Body of pancreas (tissue), 4 donors: ENCODE measurements at regions not wholly inside any gene's neighbourhood (a gene's known extent, or its start where the extent isn't known, plus 50 kb on each side); places are given as distances from the start of the nearest gene placed in this dataset.

Experiments
- POLR2A ChIP-seq, 3 donors: fragments of 450-650 bp; IDR thresholded peaks; one replicate each; pipeline ENCODE4 v1.6.1; 2016; ENCODE audit warnings: antibody characterized with exemption in 3 of 3, mild to moderate bottlenecking in 2 of 3
- TF ChIP-seq, protein P1 (sequence below), 7 experiments: fragments of 450-650 bp in 4 of 7; fragments of 200-600 bp in 3 of 7; sonication (generic) in 3 of 7; IDR thresholded peaks; one replicate each; pipeline ENCODE4 v1.5.1; 2016 to 2019; ENCODE audit warnings: antibody characterized with exemption in 7 of 7

DNA sequence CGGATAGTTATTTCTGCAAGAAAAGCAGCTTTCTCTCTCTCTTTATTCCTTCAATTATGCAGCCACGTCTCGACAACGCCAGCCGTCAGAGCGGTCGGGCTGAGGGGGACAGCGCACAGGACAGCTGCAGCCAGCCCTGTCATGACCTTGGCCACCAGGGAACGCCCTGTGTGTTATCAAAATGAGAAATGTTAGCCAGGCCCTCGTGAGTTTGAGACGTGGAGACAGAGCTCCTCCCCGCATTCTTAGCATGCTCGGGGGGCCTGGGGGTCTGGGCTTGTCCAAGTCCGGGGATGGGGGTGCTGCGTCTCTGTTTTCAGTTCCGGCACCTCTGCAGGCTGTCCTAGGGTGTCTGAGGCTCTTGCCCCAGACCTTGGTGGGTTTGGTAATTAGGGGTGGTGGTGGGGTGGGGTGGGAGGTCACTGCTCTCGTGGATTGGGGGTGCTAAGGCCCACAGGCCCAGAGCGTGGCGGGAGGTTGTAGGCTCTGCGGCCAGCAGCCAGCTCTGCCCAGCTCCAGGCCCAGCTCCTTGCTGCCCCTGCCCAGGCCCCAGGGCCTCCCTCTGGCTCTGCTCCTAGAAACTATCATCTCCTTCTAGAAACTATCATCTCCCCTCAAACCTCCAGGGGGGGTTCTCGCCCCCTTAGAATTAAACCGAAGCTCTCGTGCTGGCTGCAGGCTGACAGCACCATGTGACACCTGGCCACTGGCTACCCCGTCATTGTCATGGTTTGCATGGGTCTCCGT, 54.3 kb upstream of the GATA5 start:
- TF ChIP-seq, protein P1, sequence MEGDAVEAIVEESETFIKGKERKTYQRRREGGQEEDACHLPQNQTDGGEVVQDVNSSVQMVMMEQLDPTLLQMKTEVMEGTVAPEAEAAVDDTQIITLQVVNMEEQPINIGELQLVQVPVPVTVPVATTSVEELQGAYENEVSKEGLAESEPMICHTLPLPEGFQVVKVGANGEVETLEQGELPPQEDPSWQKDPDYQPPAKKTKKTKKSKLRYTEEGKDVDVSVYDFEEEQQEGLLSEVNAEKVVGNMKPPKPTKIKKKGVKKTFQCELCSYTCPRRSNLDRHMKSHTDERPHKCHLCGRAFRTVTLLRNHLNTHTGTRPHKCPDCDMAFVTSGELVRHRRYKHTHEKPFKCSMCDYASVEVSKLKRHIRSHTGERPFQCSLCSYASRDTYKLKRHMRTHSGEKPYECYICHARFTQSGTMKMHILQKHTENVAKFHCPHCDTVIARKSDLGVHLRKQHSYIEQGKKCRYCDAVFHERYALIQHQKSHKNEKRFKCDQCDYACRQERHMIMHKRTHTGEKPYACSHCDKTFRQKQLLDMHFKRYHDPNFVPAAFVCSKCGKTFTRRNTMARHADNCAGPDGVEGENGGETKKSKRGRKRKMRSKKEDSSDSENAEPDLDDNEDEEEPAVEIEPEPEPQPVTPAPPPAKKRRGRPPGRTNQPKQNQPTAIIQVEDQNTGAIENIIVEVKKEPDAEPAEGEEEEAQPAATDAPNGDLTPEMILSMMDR (IDR thresholded peaks at IDR 0.05), result no peak
- no peak for TF ChIP-seq POLR2A (IDR thresholded peaks at IDR 0.05)
